Right lobe of liver (tissue), 6 donors: ENCODE measurements at regions not wholly inside any gene's neighbourhood (a gene's known extent, or its start where the extent isn't known, plus 50 kb on each side); places are given as distances from the start of the nearest gene placed in this dataset.

ENCODE experiments used
- ATAC-seq, 4 donors: fragments of 200-7000 bp; cut with Tn5 transposase; one replicate each; pipeline ENCODE4 v1.9.1; 2020; ENCODE audit warnings: mild to moderate bottlenecking in 4 of 4, moderate library complexity in 4 of 4
- DNase-seq, 3 donors: peaks; one replicate each; pipeline ENCODE4 v3.0.0-alpha.2; 2020
- H3K27ac ChIP-seq, 3 donors: fragments of 200-600 bp; one replicate each; pipeline ENCODE4 v1.8.0; 2022
- H3K27me3 ChIP-seq, 2 donors: fragments of 200-600 bp; one replicate each; pipeline ENCODE4 v1.8.0; 2022
- H3K36me3 ChIP-seq, 4 donors: fragments of 200-600 bp; sonication (generic) in 1 of 4; one replicate each; pipeline versions ENCODE4 v1.5.1 to v1.8.0; 2017 to 2022; ENCODE audit warnings: control low read depth in 1 of 4
- H3K4me1 ChIP-seq, 4 donors: fragments of 200-600 bp; sonication (generic) in 1 of 4; one replicate each; pipeline versions ENCODE4 v1.5.1 to v1.8.0; 2017 to 2022; ENCODE audit warnings: control low read depth in 1 of 4
- H3K4me3 ChIP-seq, 3 donors: fragments of 200-600 bp; one replicate each; pipeline ENCODE4 v1.8.0; 2022
- H3K9me3 ChIP-seq, 4 donors: fragments of 200-600 bp; sonication (generic) in 1 of 4; one replicate each; pipeline versions ENCODE4 v1.5.1 to v1.8.0; 2017 to 2022; ENCODE audit warnings: control low read depth in 1 of 4
- POLR2A ChIP-seq: fragments of 450-650 bp; IDR thresholded peaks from one replicate; pipeline ENCODE4 v1.6.1; 2017; ENCODE audit warnings: antibody characterized with exemption, mild to moderate bottlenecking
- WGBS: methylation state at CpG from one replicate; pipeline ENCODE4 v1.1.6; 2018; ENCODE audit warnings: low coverage, low lambda C conversion rate; ENCODE audit not compliant: insufficient coverage; ENCODE audit errors: missing lambda C conversion rate; 5-methylcytosine and 5-hydroxymethylcytosine counted together
- intact Hi-C, 2 donors: fragments of 100-400 bp; cut with DNase I; formaldehyde crosslinking; loops; one replicate each; pipeline versions ENCODE4 v1.11.2 to v1.14.1; 2022
- TF ChIP-seq, protein P1 (sequence below), 4 donors: fragments of 200-600 bp in 3 of 4; fragments of 450-650 bp in 1 of 4; IDR thresholded peaks; one replicate each; pipeline versions ENCODE4 v1.5.1 to v1.8.0; 2016 to 2022; ENCODE audit warnings: antibody characterized with exemption in 4 of 4, mild to moderate bottlenecking in 2 of 4
- donor health status: DM: no; HTN: yes; CAD: no.
- donor health status: DM: no; HTN: no; CAD: no.
- donor health status: DM: no; HTN: no; CAD: no.
- donor health status: DM: no; HTN: yes; CAD: no.
- donor health status: DM: no; HTN: yes; CAD: no.

DNA sequence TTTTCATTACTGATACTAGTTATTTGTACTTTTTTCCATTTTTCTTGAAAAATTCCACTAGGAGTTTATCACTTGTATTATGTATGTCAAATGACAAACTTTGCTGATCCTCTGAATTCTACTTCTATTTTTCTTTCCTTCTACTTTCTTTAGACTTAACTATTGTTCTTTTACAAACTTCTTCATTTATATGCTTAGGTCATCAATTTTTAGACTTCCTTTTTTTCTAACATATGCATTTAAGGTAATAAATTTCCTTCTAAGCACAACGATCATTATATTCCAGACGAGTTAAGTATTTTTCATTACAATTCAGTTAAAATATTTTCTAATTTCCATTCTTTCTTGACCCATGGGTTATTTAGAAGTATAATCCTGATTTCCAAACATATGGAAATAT lies 240.8 kb downstream of the NHLRC3 start:
- TF ChIP-seq, protein P1, sequence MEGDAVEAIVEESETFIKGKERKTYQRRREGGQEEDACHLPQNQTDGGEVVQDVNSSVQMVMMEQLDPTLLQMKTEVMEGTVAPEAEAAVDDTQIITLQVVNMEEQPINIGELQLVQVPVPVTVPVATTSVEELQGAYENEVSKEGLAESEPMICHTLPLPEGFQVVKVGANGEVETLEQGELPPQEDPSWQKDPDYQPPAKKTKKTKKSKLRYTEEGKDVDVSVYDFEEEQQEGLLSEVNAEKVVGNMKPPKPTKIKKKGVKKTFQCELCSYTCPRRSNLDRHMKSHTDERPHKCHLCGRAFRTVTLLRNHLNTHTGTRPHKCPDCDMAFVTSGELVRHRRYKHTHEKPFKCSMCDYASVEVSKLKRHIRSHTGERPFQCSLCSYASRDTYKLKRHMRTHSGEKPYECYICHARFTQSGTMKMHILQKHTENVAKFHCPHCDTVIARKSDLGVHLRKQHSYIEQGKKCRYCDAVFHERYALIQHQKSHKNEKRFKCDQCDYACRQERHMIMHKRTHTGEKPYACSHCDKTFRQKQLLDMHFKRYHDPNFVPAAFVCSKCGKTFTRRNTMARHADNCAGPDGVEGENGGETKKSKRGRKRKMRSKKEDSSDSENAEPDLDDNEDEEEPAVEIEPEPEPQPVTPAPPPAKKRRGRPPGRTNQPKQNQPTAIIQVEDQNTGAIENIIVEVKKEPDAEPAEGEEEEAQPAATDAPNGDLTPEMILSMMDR (IDR thresholded peaks at IDR 0.05), result no peak
- TF ChIP-seq POLR2A, result no peak
- Histone ChIP-seq H3K36me3 (no peaks in the 10 kb centered on the region), H3K27ac (no peak overlapping the region), H3K4me1 (peaks cover 0 to 20% (median 6%) of the 10 kb centered on the region in 4 donors), H3K27me3 (no peaks in the 10 kb centered on the region), H3K9me3 (no peaks in the 10 kb centered on the region), H3K4me3 (no peak overlapping the region)
- DNase-seq, result no peak
- 52% methylated on average over 2 of the region's 2 CpGs for WGBS
- ATAC-seq, result no peak
- intact Hi-C loops, result no loop called here

GRCh38 chr13:39281539-39282150 lies 243.4 kb downstream of the NHLRC3 start:
- 80% methylated on average over 1 of the region's 1 CpG for WGBS

GRCh38 chr13:39282400-39282972 lies 244.2 kb downstream of the NHLRC3 start:
- peaks cover 0 to 20% (median 6%) of the 10 kb centered on the region in 4 donors for H3K4me1 ChIP-seq
- H3K36me3 ChIP-seq, result no peaks in the 10 kb centered on the region
- H3K4me3 ChIP-seq, result no peak overlapping the region
- TF ChIP-seq POLR2A, result no peak
- TF ChIP-seq, protein P1 (IDR thresholded peaks at IDR 0.05), result no peak
- no peaks in the 10 kb centered on the region for H3K9me3 ChIP-seq
- WGBS, result 63% methylated on average over 4 of the region's 4 CpGs
- no peak overlapping the region for H3K27ac ChIP-seq
- peak; percentile 43 to 61 (median 52) for ATAC-seq
- intact Hi-C loops, result no loop called here
- no peak for DNase-seq
- no peaks in the 10 kb centered on the region for H3K27me3 ChIP-seq

More at GRCh38 chr13:39281539-39282150, 243.4 kb downstream of the NHLRC3 start:
- H3K36me3 ChIP-seq, result no peaks in the 10 kb centered on the region
- H3K27me3 ChIP-seq, result no peaks in the 10 kb centered on the region
- peaks cover 0 to 20% (median 6%) of the 10 kb centered on the region in 4 donors for H3K4me1 ChIP-seq
- DNase-seq, result no peak
- H3K9me3 ChIP-seq, result no peaks in the 10 kb centered on the region
- H3K27ac ChIP-seq, result no peak overlapping the region
- no peak for TF ChIP-seq POLR2A
- TF ChIP-seq, protein P1 (IDR thresholded peaks at IDR 0.05), result no peak
- no peak overlapping the region for H3K4me3 ChIP-seq
- peak; percentile 46 to 75 (median 72) for ATAC-seq
- intact Hi-C loops, result no loop called here

- peak overlapping the region in 1 of 3 donors; percentile 29 for H3K27ac ChIP-seq
- ATAC-seq, result peak; percentile 43 to 82 (median 52)
- H3K4me3 ChIP-seq, result no peak overlapping the region
- intact Hi-C loops, result no loop called here
- TF ChIP-seq, protein P1 (IDR thresholded peaks at IDR 0.05), result no peak
- TF ChIP-seq POLR2A, result no peak
- H3K36me3 ChIP-seq, result no peaks in the 10 kb centered on the region
- no peaks in the 10 kb centered on the region for H3K27me3 ChIP-seq
- no peak for DNase-seq
- 19% methylated on average over 1 of the region's 1 CpG for WGBS
- H3K9me3 ChIP-seq, result no peaks in the 10 kb centered on the region
- H3K4me1 ChIP-seq, result peaks cover 0 to 20% (median 6%) of the 10 kb centered on the region in 4 donors
These were observed 244.8 kb downstream of the NHLRC3 start for GRCh38 chr13:39283072-39283471.
